Liver (tissue), 8 donors: ENCODE measurements at regions not wholly inside any gene's neighbourhood (a gene's known extent, or its start where the extent isn't known, plus 50 kb on each side); places are given as distances from the start of the nearest gene placed in this dataset.

Experiments used
- DNase-seq: peaks from one replicate; pipeline ENCODE4 v3.0.0-alpha.2; 2017; ENCODE audit warnings: low spot score
- H3K27ac ChIP-seq, 2 donors: one replicate each; pipeline ENCODE4 v1.7.0; 2013; ENCODE audit warnings: inconsistent platforms in 2 of 2, low read length in 2 of 2, control low read depth in 1 of 2, low read depth in 1 of 2, mild to moderate bottlenecking in 1 of 2
- H3K27me3 ChIP-seq, 4 donors: one replicate each; pipeline versions ENCODE4 v1.6.1 to v1.7.0; 2013; ENCODE audit warnings: low read length in 3 of 4, inconsistent platforms in 1 of 4, mild to moderate bottlenecking in 1 of 4, moderate library complexity in 1 of 4; ENCODE audit not compliant: control insufficient read depth in 4 of 4, insufficient read depth in 4 of 4
- H3K36me3 ChIP-seq, 4 donors: one replicate each; pipeline versions ENCODE4 v1.6.1 to v1.7.0; 2013; ENCODE audit warnings: low read length in 3 of 4, mild to moderate bottlenecking in 3 of 4, low read depth in 1 of 4, moderate library complexity in 1 of 4; ENCODE audit not compliant: control insufficient read depth in 4 of 4, insufficient read depth in 3 of 4
- H3K4me1 ChIP-seq, 4 donors: one replicate each; pipeline versions ENCODE4 v1.6.1 to v1.7.0; 2013; ENCODE audit warnings: low read length in 3 of 4, mild to moderate bottlenecking in 3 of 4, moderate library complexity in 1 of 4; ENCODE audit not compliant: control insufficient read depth in 4 of 4, insufficient read depth in 4 of 4
- H3K4me3 ChIP-seq, 3 donors: one replicate each; pipeline versions ENCODE4 v1.6.1 to v1.7.0; 2013; ENCODE audit warnings: low read length in 3 of 3, control low read depth in 1 of 3, low read depth in 1 of 3, mild to moderate bottlenecking in 1 of 3
- H3K9ac ChIP-seq, 2 donors: one replicate each; pipeline ENCODE4 v1.7.0; 2013; ENCODE audit warnings: low read length in 2 of 2, mild to moderate bottlenecking in 2 of 2, moderate library complexity in 2 of 2, control low read depth in 1 of 2, low read depth in 1 of 2
- H3K9me3 ChIP-seq, 4 donors: one replicate each; pipeline versions ENCODE4 v1.6.1 to v1.7.0; 2013; ENCODE audit warnings: low read length in 3 of 4; ENCODE audit not compliant: control insufficient read depth in 4 of 4
- EGR1 ChIP-seq, 2 donors: IDR thresholded peaks; 2 replicates each; pipeline ENCODE4 v1.6.1; 2016 to 2018; ENCODE audit warnings: antibody characterized with exemption in 2 of 2, low read depth in 2 of 2
- FOXA1 ChIP-seq: IDR thresholded peaks from 2 replicates; pipeline ENCODE4 v1.6.1; 2016; ENCODE audit warnings: antibody characterized with exemption
- FOXA2 ChIP-seq: IDR thresholded peaks from 2 replicates; pipeline ENCODE4 v1.6.1; 2016; ENCODE audit warnings: antibody characterized with exemption
- GABPA ChIP-seq, 2 donors: IDR thresholded peaks in 1 of 2; conservative IDR thresholded peaks in 1 of 2; 2 replicates each; pipeline ENCODE4 v1.6.1; 2016; ENCODE audit warnings: antibody characterized with exemption in 2 of 2, mild to moderate bottlenecking in 1 of 2, moderate library complexity in 1 of 2
- HNF4A ChIP-seq, 2 donors: conservative IDR thresholded peaks; 2 replicates each; pipeline ENCODE4 v1.6.1; 2016; ENCODE audit warnings: antibody characterized with exemption in 2 of 2, mild to moderate bottlenecking in 2 of 2
- JUND ChIP-seq, 2 donors: IDR thresholded peaks; 2 replicates each; pipeline ENCODE4 v1.6.1; 2016; ENCODE audit warnings: antibody characterized with exemption in 2 of 2
- NR2F2 ChIP-seq: IDR thresholded peaks from 2 replicates; pipeline ENCODE4 v1.6.1; 2016; ENCODE audit warnings: antibody characterized with exemption
- RAD21 ChIP-seq, 2 donors: IDR thresholded peaks; 2 replicates each; pipeline ENCODE4 v1.6.1; 2016; ENCODE audit warnings: antibody characterized with exemption in 2 of 2, mild to moderate bottlenecking in 2 of 2
- RXRA ChIP-seq, 2 donors: IDR thresholded peaks; 2 replicates each; pipeline ENCODE4 v1.6.1; 2017 to 2018; ENCODE audit warnings: antibody characterized with exemption in 2 of 2, mild to moderate bottlenecking in 1 of 2
- SP1 ChIP-seq: IDR thresholded peaks from 2 replicates; pipeline ENCODE4 v1.6.1; 2018; ENCODE audit warnings: antibody characterized with exemption, mild to moderate bottlenecking
- TAF1 ChIP-seq: conservative IDR thresholded peaks from 2 replicates; pipeline ENCODE4 v1.6.1; 2016; ENCODE audit warnings: antibody characterized with exemption, mild to moderate bottlenecking
- YY1 ChIP-seq: IDR thresholded peaks from 2 replicates; pipeline ENCODE4 v1.6.1; 2016; ENCODE audit warnings: antibody characterized with exemption, mild to moderate bottlenecking
- WGBS: extraction: QIAGEN DNeasy Blood & Tissue Kit; methylation state at CpG from one replicate; pipeline ENCODE4 v1.1.7; 2013; 5-methylcytosine and 5-hydroxymethylcytosine counted together
- TF ChIP-seq, protein P1 (sequence below): IDR thresholded peaks from 2 replicates; pipeline ENCODE4 v1.6.1; 2016; ENCODE audit warnings: antibody characterized with exemption, mild to moderate bottlenecking
- TF ChIP-seq, protein P2 (sequence below): fragments of 150-350 bp; IDR thresholded peaks from 2 replicates; pipeline ENCODE4 v1.5.1; 2017; ENCODE audit warnings: improper control_type of control experiment, low read depth, low read length; ENCODE audit not compliant: missing input control
- TF ChIP-seq, protein P3 (sequence below): IDR thresholded peaks from 2 replicates; pipeline ENCODE4 v1.6.1; 2016; ENCODE audit warnings: antibody characterized with exemption
- TF ChIP-seq, protein P4 (sequence below): IDR thresholded peaks from 2 replicates; pipeline ENCODE4 v1.6.1; 2016; ENCODE audit warnings: antibody characterized with exemption
- donor health status: healthy.
- donor health status: healthy.
- donor health status: healthy.
- donor health status: healthy.
- donor health status: healthy.

DNA sequence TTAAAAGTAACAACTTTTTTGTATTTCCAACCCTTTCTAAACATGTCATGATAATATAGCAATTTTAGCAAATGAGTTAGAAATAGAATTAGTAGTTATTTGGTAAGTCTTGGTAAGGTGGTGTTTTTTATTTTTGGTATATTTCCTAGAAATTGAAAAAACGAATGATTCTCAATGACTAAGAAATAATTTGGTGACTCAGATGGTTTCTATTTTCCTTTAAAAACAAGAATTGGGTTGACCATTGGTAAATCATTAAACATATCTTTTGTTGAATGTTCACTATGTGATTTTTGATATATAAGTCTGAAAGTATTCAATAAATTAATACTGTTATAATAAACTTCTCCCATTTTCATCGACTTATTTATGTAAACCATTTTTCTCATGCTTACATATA lies 206.2 kb upstream of the BANK1 start (continued):
- TF ChIP-seq HNF4A (conservative IDR thresholded peaks at IDR 0.05) = no peak

DNA sequence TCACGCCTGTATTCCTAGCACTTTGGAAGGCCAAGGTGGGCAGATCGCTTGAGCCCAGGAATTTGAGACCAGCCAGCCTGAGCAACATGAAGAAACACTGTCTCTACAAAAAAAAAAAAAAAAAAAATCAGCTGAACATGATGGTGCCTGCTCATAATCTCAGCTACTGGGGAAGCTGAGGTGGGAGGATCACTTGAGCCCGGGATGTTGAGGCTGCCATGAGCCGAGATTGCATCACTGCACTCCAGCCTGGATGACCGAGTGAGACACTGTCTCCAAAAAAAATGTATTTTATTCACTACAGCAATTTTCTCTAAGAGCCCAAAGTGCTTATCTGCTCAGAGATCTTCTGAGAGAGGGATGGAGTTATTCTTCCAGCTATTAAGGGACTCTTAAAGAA lies 215.8 kb upstream of the PPP3CA start:
- no peaks in the 10 kb centered on the region for H3K4me1 ChIP-seq
- no peak overlapping the region for H3K4me3 ChIP-seq
- WGBS = 75% methylated on average over 5 of the region's 5 CpGs
- no peaks in the 10 kb centered on the region for H3K36me3 ChIP-seq
- H3K27ac ChIP-seq = no peak overlapping the region
- no peak for DNase-seq
- no peak overlapping the region for H3K9ac ChIP-seq
- TF ChIP-seq GABPA (IDR thresholded peaks at IDR 0.05 in 1 of 2, conservative IDR thresholded peaks at IDR 0.05 in 1 of 2) = no peak
- no peak for TF ChIP-seq FOXA2
- peaks cover 0 to 3% (median 0%) of the 10 kb centered on the region in 4 donors for H3K27me3 ChIP-seq
- H3K9me3 ChIP-seq = no peaks in the 10 kb centered on the region

DNA sequence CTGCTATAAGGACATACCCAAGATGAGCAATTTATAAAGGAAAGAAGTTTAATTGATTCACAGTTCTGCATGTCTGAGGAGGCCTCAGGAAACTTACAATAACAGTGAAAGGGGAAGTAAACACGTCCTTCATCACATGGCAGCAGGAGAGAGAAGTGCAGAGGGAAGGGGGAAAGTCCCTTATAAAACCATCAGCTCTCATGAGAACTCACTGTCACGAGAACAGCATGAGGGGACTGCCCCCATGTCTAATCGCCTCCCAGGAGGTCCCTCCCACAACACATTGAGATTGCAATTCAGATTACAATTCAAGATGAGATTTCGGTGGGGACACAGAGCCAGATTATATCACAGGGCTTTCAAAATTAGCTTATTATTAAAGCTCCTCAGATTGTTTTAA lies 209.5 kb upstream of the PPP3CA start:
- no peak for DNase-seq
- Histone ChIP-seq H3K27me3 (peaks cover 0 to 3% (median 0%) of the 10 kb centered on the region in 4 donors), H3K36me3 (no peaks in the 10 kb centered on the region), H3K27ac (no peak overlapping the region), H3K9ac (no peak overlapping the region), H3K4me1 (no peaks in the 10 kb centered on the region), H3K4me3 (no peak overlapping the region), H3K9me3 (no peaks in the 10 kb centered on the region)
- TF ChIP-seq, protein P1, sequence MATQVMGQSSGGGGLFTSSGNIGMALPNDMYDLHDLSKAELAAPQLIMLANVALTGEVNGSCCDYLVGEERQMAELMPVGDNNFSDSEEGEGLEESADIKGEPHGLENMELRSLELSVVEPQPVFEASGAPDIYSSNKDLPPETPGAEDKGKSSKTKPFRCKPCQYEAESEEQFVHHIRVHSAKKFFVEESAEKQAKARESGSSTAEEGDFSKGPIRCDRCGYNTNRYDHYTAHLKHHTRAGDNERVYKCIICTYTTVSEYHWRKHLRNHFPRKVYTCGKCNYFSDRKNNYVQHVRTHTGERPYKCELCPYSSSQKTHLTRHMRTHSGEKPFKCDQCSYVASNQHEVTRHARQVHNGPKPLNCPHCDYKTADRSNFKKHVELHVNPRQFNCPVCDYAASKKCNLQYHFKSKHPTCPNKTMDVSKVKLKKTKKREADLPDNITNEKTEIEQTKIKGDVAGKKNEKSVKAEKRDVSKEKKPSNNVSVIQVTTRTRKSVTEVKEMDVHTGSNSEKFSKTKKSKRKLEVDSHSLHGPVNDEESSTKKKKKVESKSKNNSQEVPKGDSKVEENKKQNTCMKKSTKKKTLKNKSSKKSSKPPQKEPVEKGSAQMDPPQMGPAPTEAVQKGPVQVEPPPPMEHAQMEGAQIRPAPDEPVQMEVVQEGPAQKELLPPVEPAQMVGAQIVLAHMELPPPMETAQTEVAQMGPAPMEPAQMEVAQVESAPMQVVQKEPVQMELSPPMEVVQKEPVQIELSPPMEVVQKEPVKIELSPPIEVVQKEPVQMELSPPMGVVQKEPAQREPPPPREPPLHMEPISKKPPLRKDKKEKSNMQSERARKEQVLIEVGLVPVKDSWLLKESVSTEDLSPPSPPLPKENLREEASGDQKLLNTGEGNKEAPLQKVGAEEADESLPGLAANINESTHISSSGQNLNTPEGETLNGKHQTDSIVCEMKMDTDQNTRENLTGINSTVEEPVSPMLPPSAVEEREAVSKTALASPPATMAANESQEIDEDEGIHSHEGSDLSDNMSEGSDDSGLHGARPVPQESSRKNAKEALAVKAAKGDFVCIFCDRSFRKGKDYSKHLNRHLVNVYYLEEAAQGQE = no peak
- TF ChIP-seq SP1 = no peak
- TF ChIP-seq RAD21 (IDR thresholded peaks at IDR 0.05) = no peak
- TF ChIP-seq HNF4A (conservative IDR thresholded peaks at IDR 0.05) = no peak
- WGBS = 71% methylated on average over 4 of the region's 4 CpGs

DNA sequence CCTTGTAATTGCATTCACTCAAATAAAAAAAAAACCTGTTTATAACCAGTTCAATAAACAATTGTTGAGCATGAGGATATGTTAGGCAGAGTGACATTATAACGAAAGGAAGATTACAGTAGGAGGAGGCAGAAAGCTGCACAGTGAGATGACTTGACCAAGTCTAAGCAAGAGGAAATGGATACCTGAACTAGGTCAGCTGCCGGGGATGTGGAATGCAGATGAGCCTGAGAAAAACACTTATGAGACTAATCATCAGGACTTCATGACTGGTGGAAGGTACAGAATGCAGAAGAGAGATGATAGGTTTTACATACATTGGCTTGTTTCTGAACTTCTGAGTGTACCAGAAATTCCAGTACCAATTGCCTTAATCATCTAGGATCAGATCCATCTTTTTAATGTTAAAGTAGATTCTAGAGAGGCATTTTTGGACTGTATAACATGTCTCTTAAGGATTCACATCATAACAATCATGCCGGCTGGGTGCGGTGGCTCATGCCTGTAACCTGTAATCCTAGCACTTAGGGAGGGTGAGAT lies 208.1 kb upstream of the PPP3CA start:
- Histone ChIP-seq H3K27ac (no peak overlapping the region), H3K4me3 (no peak overlapping the region), H3K36me3 (no peaks in the 10 kb centered on the region), H3K9me3 (no peaks in the 10 kb centered on the region), H3K9ac (no peak overlapping the region), H3K4me1 (no peaks in the 10 kb centered on the region), H3K27me3 (no peaks in the 10 kb centered on the region)
- DNase-seq = no peak
- WGBS = 79% methylated on average over 4 of the region's 4 CpGs
- TF ChIP-seq, protein P1 = no peak
- no peak for TF ChIP-seq TAF1
- TF ChIP-seq HNF4A (conservative IDR thresholded peaks at IDR 0.05) = no peak
- no peak for TF ChIP-seq FOXA1
- TF ChIP-seq EGR1 (IDR thresholded peaks at IDR 0.05; ENCODE audit: low read depth in 2 of 2) = no peak
- no peak for TF ChIP-seq NR2F2
- TF ChIP-seq, protein P2, sequence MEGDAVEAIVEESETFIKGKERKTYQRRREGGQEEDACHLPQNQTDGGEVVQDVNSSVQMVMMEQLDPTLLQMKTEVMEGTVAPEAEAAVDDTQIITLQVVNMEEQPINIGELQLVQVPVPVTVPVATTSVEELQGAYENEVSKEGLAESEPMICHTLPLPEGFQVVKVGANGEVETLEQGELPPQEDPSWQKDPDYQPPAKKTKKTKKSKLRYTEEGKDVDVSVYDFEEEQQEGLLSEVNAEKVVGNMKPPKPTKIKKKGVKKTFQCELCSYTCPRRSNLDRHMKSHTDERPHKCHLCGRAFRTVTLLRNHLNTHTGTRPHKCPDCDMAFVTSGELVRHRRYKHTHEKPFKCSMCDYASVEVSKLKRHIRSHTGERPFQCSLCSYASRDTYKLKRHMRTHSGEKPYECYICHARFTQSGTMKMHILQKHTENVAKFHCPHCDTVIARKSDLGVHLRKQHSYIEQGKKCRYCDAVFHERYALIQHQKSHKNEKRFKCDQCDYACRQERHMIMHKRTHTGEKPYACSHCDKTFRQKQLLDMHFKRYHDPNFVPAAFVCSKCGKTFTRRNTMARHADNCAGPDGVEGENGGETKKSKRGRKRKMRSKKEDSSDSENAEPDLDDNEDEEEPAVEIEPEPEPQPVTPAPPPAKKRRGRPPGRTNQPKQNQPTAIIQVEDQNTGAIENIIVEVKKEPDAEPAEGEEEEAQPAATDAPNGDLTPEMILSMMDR = no peak
- TF ChIP-seq, protein P3, sequence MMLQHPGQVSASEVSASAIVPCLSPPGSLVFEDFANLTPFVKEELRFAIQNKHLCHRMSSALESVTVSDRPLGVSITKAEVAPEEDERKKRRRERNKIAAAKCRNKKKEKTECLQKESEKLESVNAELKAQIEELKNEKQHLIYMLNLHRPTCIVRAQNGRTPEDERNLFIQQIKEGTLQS = no peak
- TF ChIP-seq SP1 = no peak
- no peak for TF ChIP-seq YY1
- no peak for TF ChIP-seq RXRA (IDR thresholded peaks at IDR 0.05)
- TF ChIP-seq, protein P4, sequence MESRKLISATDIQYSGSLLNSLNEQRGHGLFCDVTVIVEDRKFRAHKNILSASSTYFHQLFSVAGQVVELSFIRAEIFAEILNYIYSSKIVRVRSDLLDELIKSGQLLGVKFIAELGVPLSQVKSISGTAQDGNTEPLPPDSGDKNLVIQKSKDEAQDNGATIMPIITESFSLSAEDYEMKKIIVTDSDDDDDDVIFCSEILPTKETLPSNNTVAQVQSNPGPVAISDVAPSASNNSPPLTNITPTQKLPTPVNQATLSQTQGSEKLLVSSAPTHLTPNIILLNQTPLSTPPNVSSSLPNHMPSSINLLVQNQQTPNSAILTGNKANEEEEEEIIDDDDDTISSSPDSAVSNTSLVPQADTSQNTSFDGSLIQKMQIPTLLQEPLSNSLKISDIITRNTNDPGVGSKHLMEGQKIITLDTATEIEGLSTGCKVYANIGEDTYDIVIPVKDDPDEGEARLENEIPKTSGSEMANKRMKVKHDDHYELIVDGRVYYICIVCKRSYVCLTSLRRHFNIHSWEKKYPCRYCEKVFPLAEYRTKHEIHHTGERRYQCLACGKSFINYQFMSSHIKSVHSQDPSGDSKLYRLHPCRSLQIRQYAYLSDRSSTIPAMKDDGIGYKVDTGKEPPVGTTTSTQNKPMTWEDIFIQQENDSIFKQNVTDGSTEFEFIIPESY = no peak
- TF ChIP-seq JUND (IDR thresholded peaks at IDR 0.05) = no peak
